Progenitor cell of endocrine pancreas (in vitro differentiated cells): ENCODE measurements at regions not wholly inside any gene's neighbourhood (a gene's known extent, or its start where the extent isn't known, plus 50 kb on each side); places are given as distances from the start of the nearest gene placed in this dataset.

Source experiments
- DNase-seq: peaks from one replicate; pipeline ENCODE4 v3.0.0; 2021; ENCODE audit warnings: low spot score; ENCODE audit not compliant: unreplicated experiment
- H3K27ac Mint-ChIP-seq: 2 replicates; pipeline ENCODE4 v1.8.0; 2021; ENCODE audit warnings: mild to moderate bottlenecking, moderate library complexity, mixed read lengths
- H3K27me3 Mint-ChIP-seq: 2 replicates; pipeline ENCODE4 v1.8.0; 2021; ENCODE audit warnings: mixed read lengths
- H3K36me3 Mint-ChIP-seq: 2 replicates; pipeline ENCODE4 v1.8.0; 2022; ENCODE audit warnings: mixed read lengths; ENCODE audit not compliant: insufficient read depth
- H3K4me1 Mint-ChIP-seq: 2 replicates; pipeline ENCODE4 v1.8.0; 2021; ENCODE audit warnings: low read depth, mixed read lengths
- H3K4me3 Mint-ChIP-seq: 2 replicates; pipeline ENCODE4 v1.8.0; 2021; ENCODE audit warnings: low read depth, mild to moderate bottlenecking, moderate library complexity, mixed read lengths
- H3K9me3 Mint-ChIP-seq: 2 replicates; pipeline ENCODE4 v1.8.0; 2021; ENCODE audit warnings: low read depth, mixed read lengths
- CTCF ChIP-seq: fragments of 200-600 bp; sonication (generic); IDR thresholded peaks from one replicate; pipeline ENCODE4 v1.5.0; 2021; ENCODE audit warnings: antibody characterized with exemption, mild to moderate bottlenecking; ENCODE audit not compliant: unreplicated experiment

- Mint-ChIP-seq H3K36me3 (no peaks in the 10 kb centered on the region), H3K27ac (no peak overlapping the region), H3K9me3 (peaks cover 31% of the 10 kb centered on the region), H3K27me3 (no peaks in the 10 kb centered on the region), H3K4me3 (no peak overlapping the region), H3K4me1 (peaks cover 7% of the 10 kb centered on the region)
- DNase-seq, result no peak
- TF ChIP-seq CTCF, result no peak
These were observed 720.3 kb downstream of the RNF144B start for GRCh38 chr6:19107468-19107867.

GRCh38 chr6:19121521-19121920, 715.6 kb upstream of the ID4 start:
- TF ChIP-seq CTCF, result no peak
- DNase-seq, result no peak
- Mint-ChIP-seq H3K9me3 (peaks cover 23% of the 10 kb centered on the region), H3K4me3 (no peak overlapping the region), H3K36me3 (peaks cover 2% of the 10 kb centered on the region), H3K27me3 (no peaks in the 10 kb centered on the region), H3K4me1 (peaks cover 7% of the 10 kb centered on the region), H3K27ac (no peak overlapping the region)

GRCh38 chr6:19127081-19127480, 710.1 kb upstream of the ID4 start:
- Mint-ChIP-seq H3K4me1 (peaks cover 7% of the 10 kb centered on the region), H3K4me3 (no peak overlapping the region), H3K27me3 (no peaks in the 10 kb centered on the region), H3K36me3 (peaks cover 1% of the 10 kb centered on the region), H3K9me3 (peaks cover 6% of the 10 kb centered on the region), H3K27ac (no peak overlapping the region)
- TF ChIP-seq CTCF, result no peak
- DNase-seq, result no peak

GRCh38 chr6:19128701-19129100, 708.5 kb upstream of the ID4 start:
- Mint-ChIP-seq H3K36me3 (no peaks in the 10 kb centered on the region), H3K27ac (no peak overlapping the region), H3K27me3 (no peaks in the 10 kb centered on the region), H3K9me3 (peaks cover 3% of the 10 kb centered on the region), H3K4me1 (peaks cover 7% of the 10 kb centered on the region), H3K4me3 (no peak overlapping the region)
- DNase-seq, result no peak
- TF ChIP-seq CTCF, result no peak

GRCh38 chr6:19135706-19136105, 701.5 kb upstream of the ID4 start:
- Mint-ChIP-seq H3K9me3 (no peaks in the 10 kb centered on the region), H3K4me1 (peaks cover 19% of the 10 kb centered on the region), H3K27me3 (no peaks in the 10 kb centered on the region), H3K36me3 (no peaks in the 10 kb centered on the region), H3K4me3 (no peak overlapping the region), H3K27ac (no peak overlapping the region)
- DNase-seq, result no peak
- TF ChIP-seq CTCF, result no peak
